Neural progenitor cell (in vitro differentiated cells): ENCODE measurements at regions not wholly inside any gene's neighbourhood (a gene's known extent, or its start where the extent isn't known, plus 50 kb on each side); places are given as distances from the start of the nearest gene placed in this dataset.

Source experiments
- DNase-seq: peaks from one replicate; pipeline ENCODE4 v3.0.0-alpha.2; 2016; ENCODE audit warnings: low spot score
- H2AFZ ChIP-seq: fragments of 200-600 bp; sonication (generic); replicated peaks from 2 replicates; pipeline ENCODE4 v1.6.1; 2016; ENCODE audit warnings: antibody characterized with exemption
- H3F3A ChIP-seq: fragments of 200-600 bp; sonication (generic); 2 replicates; pipeline ENCODE4 v1.6.1; 2016; ENCODE audit warnings: antibody characterized with exemption, low read depth
- H3K27ac ChIP-seq: fragments of 200-600 bp; sonication (generic); 2 replicates; pipeline ENCODE4 v1.5.1; 2016; ENCODE audit warnings: mild to moderate bottlenecking
- H3K27me3 ChIP-seq: fragments of 200-600 bp; sonication (generic); 2 replicates; pipeline ENCODE4 v1.6.1; 2016; ENCODE audit warnings: mild to moderate bottlenecking, moderate library complexity
- H3K36me3 ChIP-seq: fragments of 200-600 bp; sonication (generic); 2 replicates; pipeline ENCODE4 v1.5.1; 2016
- H3K4me1 ChIP-seq: fragments of 200-600 bp; sonication (generic); 2 replicates; pipeline ENCODE4 v1.6.1; 2016; ENCODE audit warnings: mixed run types
- H3K4me2 ChIP-seq: fragments of 200-600 bp; sonication (generic); 2 replicates; pipeline ENCODE4 v1.6.1; 2016
- H3K4me3 ChIP-seq: fragments of 200-600 bp; sonication (generic); 2 replicates; pipeline ENCODE4 v1.5.1; 2016
- H3K79me2 ChIP-seq: fragments of 200-600 bp; sonication (generic); 2 replicates; pipeline ENCODE4 v1.6.1; 2016; ENCODE audit warnings: low read depth
- H3K9ac ChIP-seq: fragments of 200-600 bp; sonication (generic); 2 replicates; pipeline ENCODE4 v1.6.1; 2016
- H3K9me3 ChIP-seq: fragments of 200-600 bp; sonication (generic); 2 replicates; pipeline ENCODE4 v1.5.1; 2016; ENCODE audit warnings: low read depth
- H4K20me1 ChIP-seq: fragments of 200-600 bp; sonication (generic); 2 replicates; pipeline ENCODE4 v1.6.1; 2016; ENCODE audit warnings: low read depth
- H3K27ac Mint-ChIP-seq: 3 replicates; pipeline ENCODE4 v1.8.0; 2021; ENCODE audit warnings: mixed read lengths
- H3K27me3 Mint-ChIP-seq: 2 replicates; pipeline ENCODE4 v1.8.0; 2022; ENCODE audit warnings: low read depth, mild to moderate bottlenecking, inconsistent platforms, moderate library complexity, mixed read lengths; ENCODE audit not compliant: insufficient read depth
- H3K36me3 Mint-ChIP-seq: 3 replicates; pipeline ENCODE4 v1.8.0; 2021; ENCODE audit warnings: mixed read lengths
- H3K4me1 Mint-ChIP-seq: 3 replicates; pipeline ENCODE4 v1.8.0; 2021; ENCODE audit warnings: mixed read lengths
- H3K4me3 Mint-ChIP-seq: 3 replicates; pipeline ENCODE4 v1.8.0; 2021; ENCODE audit warnings: mild to moderate bottlenecking, moderate library complexity, mixed read lengths
- H3K9me3 Mint-ChIP-seq: 3 replicates; pipeline ENCODE4 v1.8.0; 2020; ENCODE audit warnings: mixed read lengths
- EZH2 ChIP-seq: fragments of 200-600 bp; sonication (generic); IDR thresholded peaks from 2 replicates; pipeline ENCODE4 v1.6.1; 2017; ENCODE audit warnings: antibody characterized with exemption, mild to moderate bottlenecking, moderate library complexity
- EZH2phosphoT487 ChIP-seq: fragments of 200-600 bp; sonication (generic); IDR thresholded peaks from 2 replicates; pipeline ENCODE4 v1.6.1; 2017; ENCODE audit warnings: antibody characterized with exemption
- TF ChIP-seq, protein P1 (sequence below): fragments of 200-600 bp; sonication (generic); IDR thresholded peaks from 2 replicates; pipeline ENCODE4 v1.5.1; 2017; ENCODE audit warnings: antibody characterized with exemption, mild to moderate bottlenecking

DNA sequence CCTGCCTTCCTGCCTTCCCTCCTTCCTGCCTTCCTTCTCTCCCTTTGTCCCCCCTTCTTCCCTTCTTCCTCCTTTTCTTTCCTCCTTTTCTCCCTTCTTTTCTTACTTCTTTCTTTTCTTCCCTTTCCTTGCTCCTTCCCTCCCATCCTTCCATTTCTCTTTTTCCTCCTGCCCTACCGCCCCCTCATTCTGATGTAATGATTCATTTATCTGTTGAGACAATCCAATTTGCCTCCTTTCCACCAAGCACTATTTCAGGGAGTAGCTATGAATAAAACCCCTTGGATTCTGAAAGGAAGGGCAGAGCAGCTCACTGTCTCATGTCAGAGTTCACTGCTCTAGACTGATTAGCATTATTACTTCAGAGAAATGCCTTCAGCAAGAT is 462.6 kb downstream of the PDCD6IP start:
- no peak for DNase-seq
- Histone ChIP-seq H4K20me1 (no peaks in the 10 kb centered on the region), H3K79me2 (no peaks in the 10 kb centered on the region), H2AFZ (peak overlapping the region; percentile 43), H3K9me3 (no peaks in the 10 kb centered on the region), H3K27me3 (no peaks in the 10 kb centered on the region), H3K4me3 (no peak overlapping the region), H3K36me3 (no peaks in the 10 kb centered on the region), H3K9ac (no peak overlapping the region), H3K4me2 (no peak overlapping the region), H3K27ac (no peak overlapping the region), H3F3A (no peaks in the 10 kb centered on the region), H3K4me1 (peaks cover 20% of the 10 kb centered on the region)
- Mint-ChIP-seq H3K9me3 (no peaks in the 10 kb centered on the region), H3K4me3 (no peak overlapping the region), H3K4me1 (peaks cover 70% of the 10 kb centered on the region), H3K27ac (peak overlapping the region; percentile 78), H3K36me3 (no peaks in the 10 kb centered on the region), H3K27me3 (peaks cover 7% of the 10 kb centered on the region)
- TF ChIP-seq EZH2phosphoT487: no peak
- no peak for TF ChIP-seq EZH2
- TF ChIP-seq, protein P1, sequence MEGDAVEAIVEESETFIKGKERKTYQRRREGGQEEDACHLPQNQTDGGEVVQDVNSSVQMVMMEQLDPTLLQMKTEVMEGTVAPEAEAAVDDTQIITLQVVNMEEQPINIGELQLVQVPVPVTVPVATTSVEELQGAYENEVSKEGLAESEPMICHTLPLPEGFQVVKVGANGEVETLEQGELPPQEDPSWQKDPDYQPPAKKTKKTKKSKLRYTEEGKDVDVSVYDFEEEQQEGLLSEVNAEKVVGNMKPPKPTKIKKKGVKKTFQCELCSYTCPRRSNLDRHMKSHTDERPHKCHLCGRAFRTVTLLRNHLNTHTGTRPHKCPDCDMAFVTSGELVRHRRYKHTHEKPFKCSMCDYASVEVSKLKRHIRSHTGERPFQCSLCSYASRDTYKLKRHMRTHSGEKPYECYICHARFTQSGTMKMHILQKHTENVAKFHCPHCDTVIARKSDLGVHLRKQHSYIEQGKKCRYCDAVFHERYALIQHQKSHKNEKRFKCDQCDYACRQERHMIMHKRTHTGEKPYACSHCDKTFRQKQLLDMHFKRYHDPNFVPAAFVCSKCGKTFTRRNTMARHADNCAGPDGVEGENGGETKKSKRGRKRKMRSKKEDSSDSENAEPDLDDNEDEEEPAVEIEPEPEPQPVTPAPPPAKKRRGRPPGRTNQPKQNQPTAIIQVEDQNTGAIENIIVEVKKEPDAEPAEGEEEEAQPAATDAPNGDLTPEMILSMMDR: no peak

DNA sequence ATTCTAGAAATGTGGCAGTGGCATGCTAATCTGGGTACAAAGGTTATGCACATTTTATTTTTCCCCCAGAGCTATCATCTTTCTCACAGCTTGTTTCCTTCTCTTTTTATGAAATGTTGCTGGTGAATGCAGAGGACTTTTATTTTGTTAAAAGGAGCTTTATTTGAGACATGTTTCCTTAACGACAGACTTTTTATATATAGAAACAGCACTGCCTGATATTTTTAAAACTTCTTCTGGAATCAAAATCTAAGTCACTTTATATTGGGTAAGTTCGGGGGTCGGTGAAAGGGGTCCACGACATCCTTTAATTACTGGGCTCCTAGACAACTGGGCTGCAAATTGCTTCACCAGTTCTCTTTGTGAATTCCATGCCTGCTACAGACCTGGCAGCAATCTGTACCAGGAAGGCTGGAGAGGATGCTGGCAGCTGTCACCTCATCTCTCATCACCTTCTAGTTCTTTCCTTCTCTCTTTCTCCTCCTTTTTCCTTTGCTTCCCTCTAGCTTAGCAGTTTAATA is 464.7 kb downstream of the PDCD6IP start:
- no peak overlapping the region for H3K4me2 ChIP-seq
- H3K27me3 ChIP-seq: no peaks in the 10 kb centered on the region
- H4K20me1 ChIP-seq: no peaks in the 10 kb centered on the region
- no peaks in the 10 kb centered on the region for H3K79me2 ChIP-seq
- Mint-ChIP-seq H3K4me3 (no peak overlapping the region), H3K36me3 (no peaks in the 10 kb centered on the region), H3K4me1 (peaks cover 55% of the 10 kb centered on the region), H3K9me3 (no peaks in the 10 kb centered on the region), H3K27ac (no peak overlapping the region), H3K27me3 (peaks cover under 1% of the 10 kb centered on the region)
- peaks cover 5% of the 10 kb centered on the region for H3K4me1 ChIP-seq
- TF ChIP-seq EZH2 (no peak), EZH2phosphoT487 (no peak)
- TF ChIP-seq, protein P1: no peak
- no peak overlapping the region for H2AFZ ChIP-seq
- no peaks in the 10 kb centered on the region for H3K9me3 ChIP-seq
- no peaks in the 10 kb centered on the region for H3F3A ChIP-seq
- no peaks in the 10 kb centered on the region for H3K36me3 ChIP-seq
- no peak overlapping the region for H3K4me3 ChIP-seq
- no peak overlapping the region for H3K27ac ChIP-seq
- no peak overlapping the region for H3K9ac ChIP-seq
- no peak for DNase-seq

DNA sequence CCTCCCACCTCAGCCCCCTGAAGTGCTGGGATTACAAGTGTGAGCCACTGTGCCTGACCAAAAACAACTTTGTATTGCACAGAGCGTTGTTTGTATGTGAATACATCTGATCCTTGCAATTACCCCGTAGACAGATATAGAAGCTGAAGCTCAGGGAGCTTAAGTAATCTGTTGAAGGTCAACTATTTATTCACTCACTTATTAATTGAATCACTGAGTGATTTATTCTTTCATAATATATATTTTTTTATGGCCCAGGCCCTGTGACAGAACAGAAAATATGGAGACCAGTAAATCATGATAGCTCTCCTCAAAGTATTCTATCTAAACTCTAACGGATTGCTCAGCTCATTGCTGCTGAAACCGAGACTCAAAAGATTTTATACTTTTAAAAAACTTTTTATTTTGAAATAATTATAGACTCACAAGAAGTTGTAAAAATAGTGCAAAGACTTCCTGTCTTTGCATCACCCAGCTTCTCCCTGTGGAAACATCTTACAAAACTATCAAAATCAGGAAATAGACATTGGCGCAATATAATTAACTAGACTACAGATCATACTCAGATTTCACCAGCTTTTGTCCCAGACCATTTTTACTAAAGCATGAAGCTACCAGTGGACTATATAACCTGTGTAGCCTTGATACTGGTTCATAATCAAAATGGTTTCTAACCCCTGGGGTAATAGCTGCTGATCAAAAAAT is 466.1 kb downstream of the PDCD6IP start:
- Mint-ChIP-seq H3K4me1 (peaks cover 48% of the 10 kb centered on the region), H3K9me3 (no peaks in the 10 kb centered on the region), H3K27me3 (no peaks in the 10 kb centered on the region), H3K4me3 (no peak overlapping the region), H3K27ac (no peak overlapping the region), H3K36me3 (no peaks in the 10 kb centered on the region)
- Histone ChIP-seq H3K79me2 (no peaks in the 10 kb centered on the region), H3K4me3 (no peak overlapping the region), H3K27ac (no peak overlapping the region), H3F3A (no peaks in the 10 kb centered on the region), H3K27me3 (no peaks in the 10 kb centered on the region), H4K20me1 (no peaks in the 10 kb centered on the region), H3K4me1 (no peaks in the 10 kb centered on the region), H3K9ac (no peak overlapping the region), H3K4me2 (no peak overlapping the region), H2AFZ (no peak overlapping the region), H3K9me3 (no peaks in the 10 kb centered on the region), H3K36me3 (no peaks in the 10 kb centered on the region)
- DNase-seq: no peak
- TF ChIP-seq EZH2: no peak
- no peak for TF ChIP-seq EZH2phosphoT487
- TF ChIP-seq, protein P1: no peak
